ENCODE measurements at regions not wholly inside any gene's neighbourhood (a gene's known extent, or its start where the extent isn't known, plus 50 kb on each side); places are given as distances from the start of the nearest gene placed in this dataset.

DNA sequence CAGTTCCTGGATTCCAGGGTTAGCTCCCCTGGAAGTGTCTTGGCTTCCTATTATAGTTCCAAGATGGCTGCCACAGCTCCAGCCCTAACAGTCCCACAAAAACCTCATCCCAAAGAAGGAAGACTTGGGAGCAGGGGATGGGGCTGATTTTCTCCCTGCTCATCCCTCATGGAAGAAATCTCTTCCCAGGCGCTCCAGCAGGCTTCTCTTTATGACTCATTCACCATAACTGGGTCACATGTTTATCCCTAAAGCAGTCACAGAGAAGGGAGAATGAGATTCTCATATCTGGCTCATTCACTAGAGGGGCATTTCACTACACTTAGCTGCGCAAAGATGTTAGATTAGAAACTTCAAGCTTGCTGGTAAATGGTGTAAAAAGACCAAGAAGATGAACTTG lies 206.5 kb upstream of the IRX3 start:
- Histone ChIP-seq H3K36me3 (ENCODE audit: insufficient read depth, insufficient read length, low read length) (no peaks in the 10 kb centered on the region), H3K4me3 (ENCODE audit: insufficient read length, low read depth) (no peak overlapping the region), H3K27me3 (ENCODE audit: insufficient read depth, insufficient read length) (no peaks in the 10 kb centered on the region), H3K9ac (ENCODE audit: insufficient read length, low read depth) (no peak overlapping the region), H3K9me3 (ENCODE audit: insufficient read depth, low read length) (peaks cover 11% of the 10 kb centered on the region), H3K4me1 (ENCODE audit: insufficient read depth, insufficient read length) (no peaks in the 10 kb centered on the region)
- TF ChIP-seq YY1 (IDR thresholded peaks at IDR 0.05; ENCODE audit: insufficient read depth, insufficient read length): no peak
- no peak for TF ChIP-seq ZNF274 (IDR thresholded peaks at IDR 0.05; ENCODE audit: low read depth, low read length)
- no peak for TF ChIP-seq SUZ12 (IDR thresholded peaks at IDR 0.05; ENCODE audit: extremely low read depth, insufficient read depth, insufficient read length)
- DNase-seq (ENCODE audit: low read depth, low spot score): no peak

GRCh38 chr16:54490112-54490488 lies 203.5 kb upstream of the IRX3 start:
- Histone ChIP-seq H3K9me3 (ENCODE audit: insufficient read depth, low read length) (no peaks in the 10 kb centered on the region), H3K36me3 (ENCODE audit: insufficient read depth, insufficient read length, low read length) (no peaks in the 10 kb centered on the region), H3K4me1 (ENCODE audit: insufficient read depth, insufficient read length) (no peaks in the 10 kb centered on the region), H3K27me3 (ENCODE audit: insufficient read depth, insufficient read length) (no peaks in the 10 kb centered on the region), H3K4me3 (ENCODE audit: insufficient read length, low read depth) (no peak overlapping the region), H3K9ac (ENCODE audit: insufficient read length, low read depth) (no peak overlapping the region)
- DNase-seq (ENCODE audit: low read depth, low spot score): no peak
- TF ChIP-seq ZNF274 (IDR thresholded peaks at IDR 0.05; ENCODE audit: low read depth, low read length): no peak

DNA sequence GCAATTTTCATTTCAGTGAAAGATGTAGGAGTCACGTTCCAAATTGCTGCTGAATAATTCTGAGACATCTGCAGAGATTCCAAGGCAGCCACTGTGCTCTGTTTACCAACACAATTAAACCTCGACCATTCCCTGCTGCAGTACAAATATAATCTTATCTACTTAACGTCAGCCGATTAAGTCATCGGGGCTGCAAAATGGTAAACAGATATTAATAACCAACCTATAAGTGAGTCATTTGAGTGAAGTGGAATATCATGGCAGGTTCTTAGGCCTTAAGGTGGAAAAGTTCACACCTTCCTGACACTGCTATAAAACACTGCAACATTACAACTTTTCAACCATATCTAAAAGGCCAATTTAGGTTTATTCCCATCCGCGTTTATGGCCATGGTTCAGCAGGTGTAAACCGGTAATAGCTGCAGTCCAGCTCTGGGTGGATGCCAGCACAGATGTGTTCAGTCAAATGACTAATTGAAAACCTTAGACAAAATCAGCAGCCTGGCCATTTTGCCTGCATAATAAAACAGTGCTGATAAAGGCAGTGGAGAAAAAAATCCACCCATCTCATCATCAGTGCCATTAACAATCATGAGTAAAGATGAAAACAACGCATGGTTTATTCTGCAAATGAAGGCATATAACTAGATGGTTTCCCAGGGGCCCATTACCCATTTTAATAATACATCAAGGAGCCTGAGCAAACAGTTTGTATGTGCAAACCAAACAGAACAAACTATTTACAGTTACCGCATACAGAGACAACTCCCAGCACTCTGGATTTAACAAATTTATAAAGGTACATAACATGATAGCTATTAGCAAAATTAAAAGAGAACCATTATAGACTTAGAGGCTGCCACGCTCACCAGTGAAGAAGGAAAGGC lies 202.9 kb upstream of the IRX3 start:
- no peaks in the 10 kb centered on the region for H3K27me3 ChIP-seq (ENCODE audit: insufficient read depth, insufficient read length)
- no peak overlapping the region for H3K4me3 ChIP-seq (ENCODE audit: insufficient read length, low read depth)
- no peaks in the 10 kb centered on the region for H3K9me3 ChIP-seq (ENCODE audit: insufficient read depth, low read length)
- no peaks in the 10 kb centered on the region for H3K36me3 ChIP-seq (ENCODE audit: insufficient read depth, insufficient read length, low read length)
- no peak for DNase-seq (ENCODE audit: low read depth, low spot score)
- H3K9ac ChIP-seq (ENCODE audit: insufficient read length, low read depth): no peak overlapping the region
- no peaks in the 10 kb centered on the region for H3K4me1 ChIP-seq (ENCODE audit: insufficient read depth, insufficient read length)
- TF ChIP-seq SUZ12 (IDR thresholded peaks at IDR 0.05; ENCODE audit: extremely low read depth, insufficient read depth, insufficient read length) (no peak), ZNF274 (IDR thresholded peaks at IDR 0.05; ENCODE audit: low read depth, low read length) (no peak), YY1 (IDR thresholded peaks at IDR 0.05; ENCODE audit: insufficient read depth, insufficient read length) (no peak)

DNA sequence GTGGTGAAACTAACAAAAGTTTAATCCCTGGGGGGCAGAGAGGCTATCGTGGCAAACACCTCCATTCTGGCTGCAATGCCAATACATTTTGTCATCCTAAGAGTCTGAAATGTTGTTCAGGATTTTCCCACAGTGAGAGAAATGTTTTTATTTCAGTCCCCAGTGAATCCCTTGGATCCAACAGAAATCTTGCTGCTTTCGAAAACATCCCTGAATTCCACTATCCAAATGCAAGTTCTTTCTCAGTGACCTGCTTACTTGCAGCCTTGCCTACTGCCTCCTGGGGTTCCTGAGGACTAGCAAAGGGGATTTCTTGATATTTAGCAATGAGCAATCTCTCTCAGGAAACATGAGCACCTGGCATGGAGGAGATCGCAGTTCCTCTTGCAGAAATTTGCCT lies 202.1 kb upstream of the IRX3 start:
- Histone ChIP-seq H3K9me3 (ENCODE audit: insufficient read depth, low read length) (no peaks in the 10 kb centered on the region), H3K4me3 (ENCODE audit: insufficient read length, low read depth) (no peak overlapping the region), H3K36me3 (ENCODE audit: insufficient read depth, insufficient read length, low read length) (no peaks in the 10 kb centered on the region), H3K27me3 (ENCODE audit: insufficient read depth, insufficient read length) (no peaks in the 10 kb centered on the region), H3K4me1 (ENCODE audit: insufficient read depth, insufficient read length) (no peaks in the 10 kb centered on the region), H3K9ac (ENCODE audit: insufficient read length, low read depth) (no peak overlapping the region)
- TF ChIP-seq ZNF274 (IDR thresholded peaks at IDR 0.05; ENCODE audit: low read depth, low read length) (no peak), SUZ12 (IDR thresholded peaks at IDR 0.05; ENCODE audit: extremely low read depth, insufficient read depth, insufficient read length) (no peak), YY1 (IDR thresholded peaks at IDR 0.05; ENCODE audit: insufficient read depth, insufficient read length) (no peak)
- DNase-seq (ENCODE audit: low read depth, low spot score): no peak

GRCh38 chr16:54487933-54488332 lies 201.3 kb upstream of the IRX3 start:
- DNase-seq (ENCODE audit: low read depth, low spot score): no peak
- H3K36me3 ChIP-seq (ENCODE audit: insufficient read depth, insufficient read length, low read length): no peaks in the 10 kb centered on the region
- no peaks in the 10 kb centered on the region for H3K4me1 ChIP-seq (ENCODE audit: insufficient read depth, insufficient read length)
- TF ChIP-seq ZNF274 (IDR thresholded peaks at IDR 0.05; ENCODE audit: low read depth, low read length) (no peak), SUZ12 (IDR thresholded peaks at IDR 0.05; ENCODE audit: extremely low read depth, insufficient read depth, insufficient read length) (no peak), YY1 (IDR thresholded peaks at IDR 0.05; ENCODE audit: insufficient read depth, insufficient read length) (no peak)
- no peaks in the 10 kb centered on the region for H3K27me3 ChIP-seq (ENCODE audit: insufficient read depth, insufficient read length)
- H3K9me3 ChIP-seq (ENCODE audit: insufficient read depth, low read length): no peaks in the 10 kb centered on the region
- no peak overlapping the region for H3K4me3 ChIP-seq (ENCODE audit: insufficient read length, low read depth)
- no peak overlapping the region for H3K9ac ChIP-seq (ENCODE audit: insufficient read length, low read depth)

DNA sequence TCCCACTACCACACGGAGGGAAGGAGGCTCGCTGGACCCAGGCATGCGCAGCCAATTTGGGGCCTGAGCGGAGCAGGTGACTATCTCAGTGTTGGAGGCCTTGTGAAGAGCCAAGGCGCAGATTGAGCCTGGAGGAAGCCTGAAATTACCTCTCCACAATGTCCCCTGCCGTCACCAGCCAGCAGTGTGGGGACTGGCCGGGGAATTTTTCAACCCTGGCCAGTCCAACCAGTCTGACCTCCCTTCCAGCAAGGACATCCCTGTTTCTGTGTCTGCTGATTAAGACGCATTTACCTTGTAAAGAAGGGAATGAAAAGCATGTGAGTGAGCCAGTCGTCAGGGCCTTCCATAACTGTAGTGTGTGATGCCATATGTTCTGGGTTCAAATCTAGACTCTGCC lies 198.1 kb upstream of the IRX3 start:
- TF ChIP-seq ZNF274 (IDR thresholded peaks at IDR 0.05; ENCODE audit: low read depth, low read length) (no peak), SUZ12 (IDR thresholded peaks at IDR 0.05; ENCODE audit: extremely low read depth, insufficient read depth, insufficient read length) (no peak), YY1 (IDR thresholded peaks at IDR 0.05; ENCODE audit: insufficient read depth, insufficient read length) (no peak)
- Histone ChIP-seq H3K9ac (ENCODE audit: insufficient read length, low read depth) (no peak overlapping the region), H3K9me3 (ENCODE audit: insufficient read depth, low read length) (no peaks in the 10 kb centered on the region), H3K27me3 (ENCODE audit: insufficient read depth, insufficient read length) (no peaks in the 10 kb centered on the region), H3K4me1 (ENCODE audit: insufficient read depth, insufficient read length) (no peaks in the 10 kb centered on the region), H3K36me3 (ENCODE audit: insufficient read depth, insufficient read length, low read length) (no peaks in the 10 kb centered on the region), H3K4me3 (ENCODE audit: insufficient read length, low read depth) (no peak overlapping the region)
- DNase-seq (ENCODE audit: low read depth, low spot score): no peak

- Histone ChIP-seq H3K4me3 (ENCODE audit: insufficient read length, low read depth) (no peak overlapping the region), H3K4me1 (ENCODE audit: insufficient read depth, insufficient read length) (no peaks in the 10 kb centered on the region), H3K36me3 (ENCODE audit: insufficient read depth, insufficient read length, low read length) (no peaks in the 10 kb centered on the region), H3K27me3 (ENCODE audit: insufficient read depth, insufficient read length) (no peaks in the 10 kb centered on the region), H3K9me3 (ENCODE audit: insufficient read depth, low read length) (no peaks in the 10 kb centered on the region), H3K9ac (ENCODE audit: insufficient read length, low read depth) (no peak overlapping the region)
- DNase-seq (ENCODE audit: low read depth, low spot score): no peak
- TF ChIP-seq SUZ12 (IDR thresholded peaks at IDR 0.05; ENCODE audit: extremely low read depth, insufficient read depth, insufficient read length) (no peak), YY1 (IDR thresholded peaks at IDR 0.05; ENCODE audit: insufficient read depth, insufficient read length) (no peak), ZNF274 (IDR thresholded peaks at IDR 0.05; ENCODE audit: low read depth, low read length) (no peak)
Observed at GRCh38 chr16:54482892-54483574, 196.4 kb upstream of the IRX3 start.

Measured in NT2/D1 (cell line).